Panc1 (cell line): ENCODE measurements at regions not wholly inside any gene's neighbourhood (a gene's known extent, or its start where the extent isn't known, plus 50 kb on each side); places are given as distances from the start of the nearest gene placed in this dataset.

Experiments
- CTCF ChIP-seq: fragments of 450-650 bp; IDR thresholded peaks from 2 replicates; pipeline ENCODE4 v1.5.1; 2017; ENCODE audit warnings: mild to moderate bottlenecking
- REST ChIP-seq, 2 experiments: IDR thresholded peaks; 2 replicates each; pipeline ENCODE4 v1.6.1; 2011 to 2012; ENCODE audit warnings: low read depth in 2 of 2, control low read depth in 1 of 2, low read length in 1 of 2, mild to moderate bottlenecking in 1 of 2, moderate library complexity in 1 of 2; ENCODE audit not compliant: insufficient read depth in 1 of 2

GRCh38 chr12:46935271-46935847, 109.6 kb upstream of the SLC38A4 start:
- TF ChIP-seq REST (IDR thresholded peaks at IDR 0.05; ENCODE audit: insufficient read depth in 1 of 2, low read depth in 2 of 2, low read length in 1 of 2) (no peak), CTCF (no peak)
